H9 (cell line): ENCODE measurements at regions not wholly inside any gene's neighbourhood (a gene's known extent, or its start where the extent isn't known, plus 50 kb on each side); places are given as distances from the start of the nearest gene placed in this dataset.

ENCODE experiments used
- DNase-seq: peaks from one replicate; pipeline ENCODE4 v3.0.0-alpha.2; 2017
- H2AFZ ChIP-seq: one replicate; pipeline ENCODE4 v1.6.1; 2013; ENCODE audit warnings: mild to moderate bottlenecking, low read length, control low read depth, moderate library complexity
- H2AK5ac ChIP-seq: 2 replicates; pipeline ENCODE4 v1.6.1; 2013; ENCODE audit warnings: low read length, control low read depth, mixed read lengths; ENCODE audit not compliant: insufficient read length
- H2BK120ac ChIP-seq: one replicate; pipeline ENCODE4 v1.6.1; 2013; ENCODE audit warnings: low read depth, mild to moderate bottlenecking, low read length, control low read depth, inconsistent platforms; ENCODE audit not compliant: poor library complexity, severe bottlenecking
- H2BK12ac ChIP-seq: 2 replicates; pipeline ENCODE4 v1.6.1; 2013; ENCODE audit warnings: low read length, control low read depth, mixed read lengths, low read depth; ENCODE audit not compliant: insufficient read length
- H2BK15ac ChIP-seq: 2 replicates; pipeline ENCODE4 v1.6.1; 2013; ENCODE audit warnings: low read depth, low read length, control low read depth
- H2BK20ac ChIP-seq: one replicate; pipeline ENCODE4 v1.6.1; 2013; ENCODE audit warnings: low read depth, mild to moderate bottlenecking, low read length, control low read depth, inconsistent platforms; ENCODE audit not compliant: poor library complexity, severe bottlenecking
- H2BK5ac ChIP-seq: 2 replicates; pipeline ENCODE4 v1.6.1; 2013; ENCODE audit warnings: low read length, control low read depth, mixed read lengths; ENCODE audit not compliant: insufficient read length
- H3K14ac ChIP-seq: 2 replicates; pipeline ENCODE4 v1.6.1; 2013; ENCODE audit warnings: low read length, control low read depth; ENCODE audit not compliant: insufficient read depth
- H3K18ac ChIP-seq: 2 replicates; pipeline ENCODE4 v1.6.1; 2013; ENCODE audit warnings: low read depth, mild to moderate bottlenecking, mixed read lengths, low read length, control low read depth; ENCODE audit not compliant: insufficient read length
- H3K23ac ChIP-seq: 2 replicates; pipeline ENCODE4 v1.6.1; 2013; ENCODE audit warnings: low read length, control low read depth, mixed read lengths, low read depth; ENCODE audit not compliant: insufficient read length
- H3K23me2 ChIP-seq: 2 replicates; pipeline ENCODE4 v1.6.1; 2013; ENCODE audit warnings: low read depth, mild to moderate bottlenecking, mixed read lengths, low read length, control low read depth; ENCODE audit not compliant: insufficient read length, poor library complexity, severe bottlenecking
- H3K27ac ChIP-seq: 2 replicates; pipeline ENCODE4 v1.5.1; 2013; ENCODE audit warnings: low read length, control low read depth, mixed read lengths, low read depth; ENCODE audit not compliant: insufficient read length
- H3K27me3 ChIP-seq: 2 replicates; pipeline ENCODE4 v1.6.1; 2013; ENCODE audit warnings: low read length, control low read depth, inconsistent platforms; ENCODE audit not compliant: insufficient read depth
- H3K4ac ChIP-seq: 2 replicates; pipeline ENCODE4 v1.6.1; 2013; ENCODE audit warnings: low read depth, mild to moderate bottlenecking, control low read depth, inconsistent platforms, low read length, moderate library complexity
- H3K4me1 ChIP-seq: 2 replicates; pipeline ENCODE4 v1.6.1; 2013; ENCODE audit warnings: low read length, control low read depth, inconsistent platforms; ENCODE audit not compliant: insufficient read depth
- H3K4me2 ChIP-seq: 2 replicates; pipeline ENCODE4 v1.6.1; 2013; ENCODE audit warnings: low read length, control low read depth, mixed read lengths; ENCODE audit not compliant: insufficient read length, insufficient read depth
- H3K56ac ChIP-seq: 2 replicates; pipeline ENCODE4 v1.6.1; 2013; ENCODE audit warnings: low read depth, mild to moderate bottlenecking, mixed read lengths, low read length, control low read depth; ENCODE audit not compliant: insufficient read length
- H3K79me1 ChIP-seq: 2 replicates; pipeline ENCODE4 v1.6.1; 2013; ENCODE audit warnings: low read depth, mild to moderate bottlenecking, moderate library complexity, low read length, control low read depth, inconsistent platforms; ENCODE audit not compliant: insufficient read depth, poor library complexity, severe bottlenecking
- H3K79me2 ChIP-seq: 2 replicates; pipeline ENCODE4 v1.6.1; 2013; ENCODE audit warnings: low read length, control low read depth, inconsistent platforms; ENCODE audit not compliant: insufficient read depth
- H3K9ac ChIP-seq: 2 replicates; pipeline ENCODE4 v1.6.1; 2013; ENCODE audit warnings: low read length, control low read depth, mixed read lengths; ENCODE audit not compliant: insufficient read length; ENCODE audit errors: extremely low read depth
- H3K9me3 ChIP-seq: one replicate; pipeline ENCODE4 v1.6.1; 2013; ENCODE audit warnings: low read depth, low read length, inconsistent platforms; ENCODE audit not compliant: control insufficient read depth
- H3T11ph ChIP-seq: one replicate; pipeline ENCODE4 v1.6.1; 2013; ENCODE audit warnings: mild to moderate bottlenecking, low read length, control low read depth, inconsistent platforms
- H4K20me1 ChIP-seq: one replicate; pipeline ENCODE4 v1.6.1; 2013; ENCODE audit not compliant: control insufficient read depth, insufficient read length, insufficient read depth
- H4K5ac ChIP-seq: 2 replicates; pipeline ENCODE4 v1.6.1; 2013; ENCODE audit warnings: low read depth, mild to moderate bottlenecking, mixed read lengths, low read length, control low read depth; ENCODE audit not compliant: insufficient read length
- H4K8ac ChIP-seq: replicated peaks from 2 replicates; pipeline ENCODE4 v1.6.1; 2013; ENCODE audit warnings: low read length, control low read depth, mixed read lengths, low read depth; ENCODE audit not compliant: insufficient read length
- H4K91ac ChIP-seq: 2 replicates; pipeline ENCODE4 v1.6.1; 2013; ENCODE audit warnings: low read depth, mild to moderate bottlenecking, moderate library complexity, mixed read lengths, low read length, control low read depth; ENCODE audit not compliant: insufficient read length
- H3K27ac Mint-ChIP-seq, 3 experiments: 2 replicates in 2 of 3; 3 replicates in 1 of 3; pipeline ENCODE4 v1.8.0; 2020 to 2021; ENCODE audit warnings: mixed read lengths in 3 of 3, mild to moderate bottlenecking in 1 of 3, moderate library complexity in 1 of 3
- H3K27me3 Mint-ChIP-seq: 2 replicates; pipeline ENCODE4 v1.8.0; 2021; ENCODE audit warnings: low read depth, mild to moderate bottlenecking, moderate library complexity, mixed read lengths
- H3K36me3 Mint-ChIP-seq, 3 experiments: 2 replicates in 2 of 3; 3 replicates in 1 of 3; pipeline ENCODE4 v1.8.0; 2020 to 2021; ENCODE audit warnings: low read depth in 3 of 3, mixed read lengths in 3 of 3; ENCODE audit not compliant: insufficient read depth in 1 of 3
- H3K4me1 Mint-ChIP-seq, 2 experiments: 2 replicates each; pipeline ENCODE4 v1.8.0; 2020; ENCODE audit warnings: mixed read lengths in 2 of 2
- H3K4me3 Mint-ChIP-seq, 2 experiments: 2 replicates in 1 of 2; 3 replicates in 1 of 2; pipeline ENCODE4 v1.8.0; 2020 to 2021; ENCODE audit warnings: mild to moderate bottlenecking in 2 of 2, mixed read lengths in 2 of 2, moderate library complexity in 1 of 2
- H3K9me3 Mint-ChIP-seq, 2 experiments: 2 replicates in 1 of 2; 3 replicates in 1 of 2; pipeline ENCODE4 v1.8.0; 2020; ENCODE audit warnings: mild to moderate bottlenecking in 2 of 2, mixed read lengths in 2 of 2, moderate library complexity in 1 of 2
- CTCF ChIP-seq: fragments of 200-600 bp; sonication (generic); conservative IDR thresholded peaks from 3 replicates; pipeline ENCODE4 v1.8.0; 2021; ENCODE audit warnings: antibody characterized with exemption, mild to moderate bottlenecking
- WGBS: extraction: QIAGEN DNeasy Blood & Tissue Kit; methylation state at CpG from one replicate; pipeline ENCODE4 v1.1.7; 2013; ENCODE audit warnings: missing lambda C conversion rate, low lambda C conversion rate, mixed read lengths; ENCODE audit not compliant: insufficient read length; ENCODE audit errors: extremely low coverage; 5-methylcytosine and 5-hydroxymethylcytosine counted together

DNA sequence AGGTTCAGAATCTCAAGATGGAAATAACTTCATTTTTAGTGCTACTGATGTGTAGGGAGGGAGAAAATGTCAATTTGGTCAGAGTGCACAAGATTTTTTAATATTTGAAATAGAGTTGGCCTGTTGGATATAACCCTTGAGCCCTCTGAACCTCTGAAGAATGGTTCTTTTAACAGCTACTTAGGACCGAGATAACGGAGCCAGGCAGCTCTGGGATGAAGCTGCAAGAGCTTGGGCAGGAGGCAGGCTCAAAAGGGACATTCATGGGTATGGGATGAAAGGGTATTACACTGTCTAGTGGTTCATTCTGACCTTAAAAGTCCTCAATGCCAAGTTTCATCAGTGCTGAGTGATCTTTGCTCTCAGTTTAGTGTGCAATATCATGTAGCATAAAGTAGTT lies 111.4 kb upstream of the CPHXL start:
- peaks cover 8 to 12% of the 10 kb centered on the region in 2 experiments for H3K4me1 Mint-ChIP-seq
- WGBS: no CpG with 5 or more reads among the region's 2 CpGs
- no peak overlapping the region for H3K14ac ChIP-seq
- peaks cover 8 to 11% of the 10 kb centered on the region in 2 experiments for H3K9me3 Mint-ChIP-seq
- peaks cover 38% of the 10 kb centered on the region for H3K27me3 ChIP-seq
- no peak overlapping the region for H3K4me3 Mint-ChIP-seq
- no peak overlapping the region for H2BK120ac ChIP-seq
- no peak overlapping the region for H4K5ac ChIP-seq
- no peaks in the 10 kb centered on the region for H3K4me1 ChIP-seq
- H3K27ac Mint-ChIP-seq: no peak overlapping the region
- no peak overlapping the region for H3K56ac ChIP-seq
- H2BK5ac ChIP-seq: no peak overlapping the region
- no peak overlapping the region for H4K91ac ChIP-seq
- no peak overlapping the region for H3T11ph ChIP-seq
- H2BK12ac ChIP-seq: no peak overlapping the region
- H2AFZ ChIP-seq: no peak overlapping the region
- no peak overlapping the region for H3K4me2 ChIP-seq
- peaks cover 93% of the 10 kb centered on the region for H3K27me3 Mint-ChIP-seq
- no peaks in the 10 kb centered on the region for H3K23me2 ChIP-seq
- H4K20me1 ChIP-seq: no peaks in the 10 kb centered on the region
- no peaks in the 10 kb centered on the region for H3K36me3 Mint-ChIP-seq
- no peak overlapping the region for H3K4ac ChIP-seq
- H2BK15ac ChIP-seq: no peak overlapping the region
- no peak overlapping the region for H3K9ac ChIP-seq
- H2AK5ac ChIP-seq: no peak overlapping the region
- H3K79me2 ChIP-seq: no peaks in the 10 kb centered on the region
- no peak overlapping the region for H4K8ac ChIP-seq
- no peak overlapping the region for H2BK20ac ChIP-seq
- DNase-seq: no peak
- no peak overlapping the region for H3K18ac ChIP-seq
- no peak overlapping the region for H3K27ac ChIP-seq
- H3K23ac ChIP-seq: no peak overlapping the region
- H3K79me1 ChIP-seq: no peaks in the 10 kb centered on the region
- TF ChIP-seq CTCF: no peak
- H3K9me3 ChIP-seq: no peaks in the 10 kb centered on the region
